ENCODE measurements at regions not wholly inside any gene's neighbourhood (a gene's known extent, or its start where the extent isn't known, plus 50 kb on each side); places are given as distances from the start of the nearest gene placed in this dataset.

DNA sequence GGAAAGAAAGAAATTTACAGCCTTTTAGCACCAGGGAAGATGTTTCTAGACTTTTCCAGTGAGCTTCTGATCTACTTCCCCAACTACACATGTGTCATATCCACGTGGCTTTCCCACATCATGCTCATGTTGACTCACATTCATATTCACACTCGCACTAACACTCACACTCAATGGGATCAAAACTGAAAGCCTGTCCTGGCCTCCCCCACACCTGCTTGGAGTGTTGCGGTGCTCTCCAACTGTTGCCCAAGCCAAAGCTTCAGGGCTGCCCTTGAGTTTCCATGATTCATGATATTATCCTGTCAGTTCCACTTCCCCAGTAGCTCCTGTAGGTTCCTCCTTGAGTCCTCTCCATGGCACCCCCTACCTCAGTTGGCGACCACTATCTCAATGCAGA is 444.4 kb downstream of the GATA3 start:
- TF ChIP-seq, protein P1, sequence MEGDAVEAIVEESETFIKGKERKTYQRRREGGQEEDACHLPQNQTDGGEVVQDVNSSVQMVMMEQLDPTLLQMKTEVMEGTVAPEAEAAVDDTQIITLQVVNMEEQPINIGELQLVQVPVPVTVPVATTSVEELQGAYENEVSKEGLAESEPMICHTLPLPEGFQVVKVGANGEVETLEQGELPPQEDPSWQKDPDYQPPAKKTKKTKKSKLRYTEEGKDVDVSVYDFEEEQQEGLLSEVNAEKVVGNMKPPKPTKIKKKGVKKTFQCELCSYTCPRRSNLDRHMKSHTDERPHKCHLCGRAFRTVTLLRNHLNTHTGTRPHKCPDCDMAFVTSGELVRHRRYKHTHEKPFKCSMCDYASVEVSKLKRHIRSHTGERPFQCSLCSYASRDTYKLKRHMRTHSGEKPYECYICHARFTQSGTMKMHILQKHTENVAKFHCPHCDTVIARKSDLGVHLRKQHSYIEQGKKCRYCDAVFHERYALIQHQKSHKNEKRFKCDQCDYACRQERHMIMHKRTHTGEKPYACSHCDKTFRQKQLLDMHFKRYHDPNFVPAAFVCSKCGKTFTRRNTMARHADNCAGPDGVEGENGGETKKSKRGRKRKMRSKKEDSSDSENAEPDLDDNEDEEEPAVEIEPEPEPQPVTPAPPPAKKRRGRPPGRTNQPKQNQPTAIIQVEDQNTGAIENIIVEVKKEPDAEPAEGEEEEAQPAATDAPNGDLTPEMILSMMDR (IDR thresholded peaks at IDR 0.05) = no peak
- TF ChIP-seq POLR2A (IDR thresholded peaks at IDR 0.05) = no peak

Data from thyroid gland (tissue), 4 donors.